ENCODE measurements at regions not wholly inside any gene's neighbourhood (a gene's known extent, or its start where the extent isn't known, plus 50 kb on each side); places are given as distances from the start of the nearest gene placed in this dataset.

DNA sequence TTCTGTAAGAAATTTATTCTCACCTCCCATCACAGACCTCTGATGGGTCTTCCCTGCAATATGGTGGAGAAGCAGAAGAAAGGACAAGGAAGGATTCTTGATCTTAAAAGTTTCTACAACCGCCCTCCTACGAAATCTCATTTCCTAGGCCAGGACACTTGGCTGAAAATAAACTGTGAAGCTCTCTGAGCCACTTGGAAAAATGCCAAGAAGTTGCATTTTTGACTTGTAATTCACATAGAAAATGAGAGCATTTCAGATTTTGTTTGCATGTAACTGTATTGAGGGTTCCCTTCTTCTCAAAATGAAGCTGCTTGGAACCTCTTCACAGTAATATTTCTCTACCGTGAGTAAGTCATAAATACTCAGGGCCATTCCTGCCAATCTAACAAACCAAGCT is 458.3 kb upstream of the SLC14A2 start:
- TF ChIP-seq, protein P1, sequence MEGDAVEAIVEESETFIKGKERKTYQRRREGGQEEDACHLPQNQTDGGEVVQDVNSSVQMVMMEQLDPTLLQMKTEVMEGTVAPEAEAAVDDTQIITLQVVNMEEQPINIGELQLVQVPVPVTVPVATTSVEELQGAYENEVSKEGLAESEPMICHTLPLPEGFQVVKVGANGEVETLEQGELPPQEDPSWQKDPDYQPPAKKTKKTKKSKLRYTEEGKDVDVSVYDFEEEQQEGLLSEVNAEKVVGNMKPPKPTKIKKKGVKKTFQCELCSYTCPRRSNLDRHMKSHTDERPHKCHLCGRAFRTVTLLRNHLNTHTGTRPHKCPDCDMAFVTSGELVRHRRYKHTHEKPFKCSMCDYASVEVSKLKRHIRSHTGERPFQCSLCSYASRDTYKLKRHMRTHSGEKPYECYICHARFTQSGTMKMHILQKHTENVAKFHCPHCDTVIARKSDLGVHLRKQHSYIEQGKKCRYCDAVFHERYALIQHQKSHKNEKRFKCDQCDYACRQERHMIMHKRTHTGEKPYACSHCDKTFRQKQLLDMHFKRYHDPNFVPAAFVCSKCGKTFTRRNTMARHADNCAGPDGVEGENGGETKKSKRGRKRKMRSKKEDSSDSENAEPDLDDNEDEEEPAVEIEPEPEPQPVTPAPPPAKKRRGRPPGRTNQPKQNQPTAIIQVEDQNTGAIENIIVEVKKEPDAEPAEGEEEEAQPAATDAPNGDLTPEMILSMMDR (IDR thresholded peaks at IDR 0.05): no peak
- TF ChIP-seq POLR2A (IDR thresholded peaks at IDR 0.05; ENCODE audit: low read depth): no peak
- TF ChIP-seq POLR2AphosphoS5 (IDR thresholded peaks at IDR 0.05): no peak
